ENCODE measurements at regions not wholly inside any gene's neighbourhood (a gene's known extent, or its start where the extent isn't known, plus 50 kb on each side); places are given as distances from the start of the nearest gene placed in this dataset.

- no peaks in the 10 kb centered on the region for H3K4me1 ChIP-seq
- peaks cover 0 to 3% (median 0%) of the 10 kb centered on the region in 4 donors for H3K9me3 ChIP-seq
- no peak for ATAC-seq (ENCODE audit: low FRiP score in 2 of 2)
- H3K4me3 ChIP-seq, result no peak overlapping the region
- DNase-seq, result no peak
- no peaks in the 10 kb centered on the region for H3K27me3 ChIP-seq
- 42 to 50% methylated on average over 2 of the region's 2 CpGs for WGBS, 2 donors
- no peak overlapping the region for H3K27ac ChIP-seq
- H3K36me3 ChIP-seq, result no peaks in the 10 kb centered on the region
- TF ChIP-seq POLR2AphosphoS5 (IDR thresholded peaks at IDR 0.05), result no peak
- TF ChIP-seq POLR2A (IDR thresholded peaks at IDR 0.05), result no peak
- TF ChIP-seq CTCF (IDR thresholded peaks at IDR 0.05), result no peak
- no peak for TF ChIP-seq EP300 (IDR thresholded peaks at IDR 0.05)
Measured at GRCh38 chr12:33669349-33669748, 229.7 kb upstream of the SYT10 start.

GRCh38 chr12:33670284-33670683 is 230.7 kb upstream of the SYT10 start:
- H3K27me3 ChIP-seq, result no peaks in the 10 kb centered on the region
- WGBS, 2 donors, result 56% methylated on average over 5 of the region's 5 CpGs
- DNase-seq, result no peak
- no peaks in the 10 kb centered on the region for H3K36me3 ChIP-seq
- TF ChIP-seq CTCF (IDR thresholded peaks at IDR 0.05) (no peak), POLR2A (IDR thresholded peaks at IDR 0.05) (no peak), EP300 (IDR thresholded peaks at IDR 0.05) (no peak), POLR2AphosphoS5 (IDR thresholded peaks at IDR 0.05) (no peak)
- H3K4me1 ChIP-seq, result no peaks in the 10 kb centered on the region
- peaks cover 0 to 3% (median 0%) of the 10 kb centered on the region in 4 donors for H3K9me3 ChIP-seq
- no peak overlapping the region for H3K27ac ChIP-seq
- no peak for ATAC-seq (ENCODE audit: low FRiP score in 2 of 2)
- no peak overlapping the region for H3K4me3 ChIP-seq

GRCh38 chr12:33671676-33672075 is 232.1 kb upstream of the SYT10 start:
- TF ChIP-seq EP300 (IDR thresholded peaks at IDR 0.05), result no peak
- no peak for TF ChIP-seq CTCF (IDR thresholded peaks at IDR 0.05)
- no peak for TF ChIP-seq POLR2A (IDR thresholded peaks at IDR 0.05)
- TF ChIP-seq POLR2AphosphoS5 (IDR thresholded peaks at IDR 0.05), result no peak
- ATAC-seq (ENCODE audit: low FRiP score in 2 of 2), result no peak
- H3K27me3 ChIP-seq, result no peaks in the 10 kb centered on the region

GRCh38 chr12:33672836-33673577 is 233.4 kb upstream of the SYT10 start:
- ATAC-seq (ENCODE audit: low FRiP score in 2 of 2), result no peak
- Histone ChIP-seq H3K4me1 (no peaks in the 10 kb centered on the region), H3K9me3 (peaks cover 0 to 3% (median 0%) of the 10 kb centered on the region in 4 donors), H3K36me3 (no peaks in the 10 kb centered on the region), H3K27me3 (no peaks in the 10 kb centered on the region), H3K4me3 (no peak overlapping the region), H3K27ac (no peak overlapping the region)
- no peak for TF ChIP-seq EP300 (IDR thresholded peaks at IDR 0.05)
- TF ChIP-seq CTCF (IDR thresholded peaks at IDR 0.05), result no peak
- no peak for TF ChIP-seq POLR2A (IDR thresholded peaks at IDR 0.05)
- TF ChIP-seq POLR2AphosphoS5 (IDR thresholded peaks at IDR 0.05), result no peak
- no peak for DNase-seq
- 73 to 74% methylated on average over 5 of the region's 5 CpGs for WGBS, 2 donors

More at GRCh38 chr12:33671676-33672075, 232.1 kb upstream of the SYT10 start:
- no peak for DNase-seq
- Histone ChIP-seq H3K9me3 (peaks cover 0 to 3% (median 0%) of the 10 kb centered on the region in 4 donors), H3K4me3 (no peak overlapping the region), H3K27ac (no peak overlapping the region), H3K4me1 (no peaks in the 10 kb centered on the region), H3K36me3 (no peaks in the 10 kb centered on the region)

GRCh38 chr12:33676866-33677265 is 237.2 kb upstream of the SYT10 start:
- no peaks in the 10 kb centered on the region for H3K36me3 ChIP-seq
- no peak overlapping the region for H3K4me3 ChIP-seq
- no peaks in the 10 kb centered on the region for H3K4me1 ChIP-seq
- ATAC-seq (ENCODE audit: low FRiP score in 2 of 2) (no peak), DNase-seq (no peak)
- H3K9me3 ChIP-seq, result peaks cover 0 to 3% (median 0%) of the 10 kb centered on the region in 4 donors
- TF ChIP-seq POLR2AphosphoS5 (IDR thresholded peaks at IDR 0.05) (no peak), CTCF (IDR thresholded peaks at IDR 0.05) (no peak), POLR2A (IDR thresholded peaks at IDR 0.05) (no peak), EP300 (IDR thresholded peaks at IDR 0.05) (no peak)
- H3K27me3 ChIP-seq, result no peaks in the 10 kb centered on the region
- WGBS, 2 donors, result 83 to 88% methylated on average over 1 of the region's 1 CpG
- no peak overlapping the region for H3K27ac ChIP-seq
